Liver (tissue), 8 donors: ENCODE measurements at regions not wholly inside any gene's neighbourhood (a gene's known extent, or its start where the extent isn't known, plus 50 kb on each side); places are given as distances from the start of the nearest gene placed in this dataset.

ENCODE experiments used
- DNase-seq: peaks from one replicate; pipeline ENCODE4 v3.0.0-alpha.2; 2017; ENCODE audit warnings: low spot score
- H3K27ac ChIP-seq, 2 donors: one replicate each; pipeline ENCODE4 v1.7.0; 2013; ENCODE audit warnings: inconsistent platforms in 2 of 2, low read length in 2 of 2, control low read depth in 1 of 2, low read depth in 1 of 2, mild to moderate bottlenecking in 1 of 2
- H3K27me3 ChIP-seq, 4 donors: one replicate each; pipeline versions ENCODE4 v1.6.1 to v1.7.0; 2013; ENCODE audit warnings: low read length in 3 of 4, inconsistent platforms in 1 of 4, mild to moderate bottlenecking in 1 of 4, moderate library complexity in 1 of 4; ENCODE audit not compliant: control insufficient read depth in 4 of 4, insufficient read depth in 4 of 4
- H3K36me3 ChIP-seq, 4 donors: one replicate each; pipeline versions ENCODE4 v1.6.1 to v1.7.0; 2013; ENCODE audit warnings: low read length in 3 of 4, mild to moderate bottlenecking in 3 of 4, low read depth in 1 of 4, moderate library complexity in 1 of 4; ENCODE audit not compliant: control insufficient read depth in 4 of 4, insufficient read depth in 3 of 4
- H3K4me1 ChIP-seq, 4 donors: one replicate each; pipeline versions ENCODE4 v1.6.1 to v1.7.0; 2013; ENCODE audit warnings: low read length in 3 of 4, mild to moderate bottlenecking in 3 of 4, moderate library complexity in 1 of 4; ENCODE audit not compliant: control insufficient read depth in 4 of 4, insufficient read depth in 4 of 4
- H3K4me3 ChIP-seq, 3 donors: one replicate each; pipeline versions ENCODE4 v1.6.1 to v1.7.0; 2013; ENCODE audit warnings: low read length in 3 of 3, control low read depth in 1 of 3, low read depth in 1 of 3, mild to moderate bottlenecking in 1 of 3
- H3K9ac ChIP-seq, 2 donors: one replicate each; pipeline ENCODE4 v1.7.0; 2013; ENCODE audit warnings: low read length in 2 of 2, mild to moderate bottlenecking in 2 of 2, moderate library complexity in 2 of 2, control low read depth in 1 of 2, low read depth in 1 of 2
- H3K9me3 ChIP-seq, 4 donors: one replicate each; pipeline versions ENCODE4 v1.6.1 to v1.7.0; 2013; ENCODE audit warnings: low read length in 3 of 4; ENCODE audit not compliant: control insufficient read depth in 4 of 4
- EGR1 ChIP-seq, 2 donors: IDR thresholded peaks; 2 replicates each; pipeline ENCODE4 v1.6.1; 2016 to 2018; ENCODE audit warnings: antibody characterized with exemption in 2 of 2, low read depth in 2 of 2
- FOXA1 ChIP-seq: IDR thresholded peaks from 2 replicates; pipeline ENCODE4 v1.6.1; 2016; ENCODE audit warnings: antibody characterized with exemption
- FOXA2 ChIP-seq: IDR thresholded peaks from 2 replicates; pipeline ENCODE4 v1.6.1; 2016; ENCODE audit warnings: antibody characterized with exemption
- GABPA ChIP-seq, 2 donors: IDR thresholded peaks in 1 of 2; conservative IDR thresholded peaks in 1 of 2; 2 replicates each; pipeline ENCODE4 v1.6.1; 2016; ENCODE audit warnings: antibody characterized with exemption in 2 of 2, mild to moderate bottlenecking in 1 of 2, moderate library complexity in 1 of 2
- HNF4A ChIP-seq, 2 donors: conservative IDR thresholded peaks; 2 replicates each; pipeline ENCODE4 v1.6.1; 2016; ENCODE audit warnings: antibody characterized with exemption in 2 of 2, mild to moderate bottlenecking in 2 of 2
- HNF4G ChIP-seq: IDR thresholded peaks from 2 replicates; pipeline ENCODE4 v1.6.1; 2016; ENCODE audit warnings: antibody characterized with exemption
- JUND ChIP-seq, 2 donors: IDR thresholded peaks; 2 replicates each; pipeline ENCODE4 v1.6.1; 2016; ENCODE audit warnings: antibody characterized with exemption in 2 of 2
- NR2F2 ChIP-seq: IDR thresholded peaks from 2 replicates; pipeline ENCODE4 v1.6.1; 2016; ENCODE audit warnings: antibody characterized with exemption
- RAD21 ChIP-seq, 2 donors: IDR thresholded peaks; 2 replicates each; pipeline ENCODE4 v1.6.1; 2016; ENCODE audit warnings: antibody characterized with exemption in 2 of 2, mild to moderate bottlenecking in 2 of 2
- RXRA ChIP-seq, 2 donors: IDR thresholded peaks; 2 replicates each; pipeline ENCODE4 v1.6.1; 2017 to 2018; ENCODE audit warnings: antibody characterized with exemption in 2 of 2, mild to moderate bottlenecking in 1 of 2
- SP1 ChIP-seq: IDR thresholded peaks from 2 replicates; pipeline ENCODE4 v1.6.1; 2018; ENCODE audit warnings: antibody characterized with exemption, mild to moderate bottlenecking
- TAF1 ChIP-seq: conservative IDR thresholded peaks from 2 replicates; pipeline ENCODE4 v1.6.1; 2016; ENCODE audit warnings: antibody characterized with exemption, mild to moderate bottlenecking
- YY1 ChIP-seq: IDR thresholded peaks from 2 replicates; pipeline ENCODE4 v1.6.1; 2016; ENCODE audit warnings: antibody characterized with exemption, mild to moderate bottlenecking
- WGBS: extraction: QIAGEN DNeasy Blood & Tissue Kit; methylation state at CpG from one replicate; pipeline ENCODE4 v1.1.7; 2013; 5-methylcytosine and 5-hydroxymethylcytosine counted together
- TF ChIP-seq, protein P1 (sequence below): IDR thresholded peaks from 2 replicates; pipeline ENCODE4 v1.6.1; 2016; ENCODE audit warnings: antibody characterized with exemption
- TF ChIP-seq, protein P2 (sequence below): IDR thresholded peaks from 2 replicates; pipeline ENCODE4 v1.6.1; 2016; ENCODE audit warnings: antibody characterized with exemption
- TF ChIP-seq, protein P3 (sequence below): fragments of 150-350 bp; IDR thresholded peaks from 2 replicates; pipeline ENCODE4 v1.5.1; 2017; ENCODE audit warnings: improper control_type of control experiment, low read depth, low read length; ENCODE audit not compliant: missing input control
- TF ChIP-seq, protein P4 (sequence below): IDR thresholded peaks from 2 replicates; pipeline ENCODE4 v1.6.1; 2016; ENCODE audit warnings: antibody characterized with exemption, mild to moderate bottlenecking
- TF ChIP-seq, protein P5 (sequence below): IDR thresholded peaks from 2 replicates; pipeline ENCODE4 v1.6.1; 2016; ENCODE audit warnings: antibody characterized with exemption
- donor health status: healthy.
- donor health status: healthy.
- donor health status: healthy.
- donor health status: healthy.
- donor health status: healthy.

DNA sequence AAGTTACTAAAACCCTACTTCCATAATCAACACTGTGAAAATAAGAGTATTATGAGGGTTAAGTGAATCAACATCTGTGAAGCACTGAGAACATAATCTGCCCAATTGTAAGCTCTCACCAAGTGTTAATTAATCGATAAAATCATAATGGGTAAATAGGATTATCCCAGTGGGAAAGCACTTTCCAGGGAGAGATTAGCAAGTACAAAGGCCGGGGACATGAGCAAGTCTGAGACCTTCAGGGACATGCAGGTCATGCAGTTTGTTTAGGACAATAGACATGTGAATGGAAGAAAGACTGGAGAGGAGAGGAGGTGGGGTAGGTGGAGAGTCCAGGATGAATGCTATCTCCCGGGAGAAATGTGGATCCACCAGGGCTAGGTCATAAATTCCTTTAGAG is 57.8 kb upstream of the FIBIN start:
- H3K9me3 ChIP-seq: no peaks in the 10 kb centered on the region
- no peak for DNase-seq
- H3K36me3 ChIP-seq: no peaks in the 10 kb centered on the region
- H3K4me1 ChIP-seq: no peaks in the 10 kb centered on the region
- H3K4me3 ChIP-seq: no peak overlapping the region
- 70% methylated on average over 3 of the region's 3 CpGs for WGBS
- no peaks in the 10 kb centered on the region for H3K27me3 ChIP-seq
- no peak overlapping the region for H3K9ac ChIP-seq
- H3K27ac ChIP-seq: no peak overlapping the region
- TF ChIP-seq EGR1 (IDR thresholded peaks at IDR 0.05; ENCODE audit: low read depth in 2 of 2): no peak
- no peak for TF ChIP-seq JUND (IDR thresholded peaks at IDR 0.05)
- no peak for TF ChIP-seq GABPA (IDR thresholded peaks at IDR 0.05 in 1 of 2, conservative IDR thresholded peaks at IDR 0.05 in 1 of 2)
- TF ChIP-seq FOXA2: no peak
- TF ChIP-seq FOXA1: no peak
- no peak for TF ChIP-seq YY1
- no peak for TF ChIP-seq RAD21 (IDR thresholded peaks at IDR 0.05)
- TF ChIP-seq, protein P1, sequence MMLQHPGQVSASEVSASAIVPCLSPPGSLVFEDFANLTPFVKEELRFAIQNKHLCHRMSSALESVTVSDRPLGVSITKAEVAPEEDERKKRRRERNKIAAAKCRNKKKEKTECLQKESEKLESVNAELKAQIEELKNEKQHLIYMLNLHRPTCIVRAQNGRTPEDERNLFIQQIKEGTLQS: no peak
- TF ChIP-seq NR2F2: no peak
- TF ChIP-seq, protein P2, sequence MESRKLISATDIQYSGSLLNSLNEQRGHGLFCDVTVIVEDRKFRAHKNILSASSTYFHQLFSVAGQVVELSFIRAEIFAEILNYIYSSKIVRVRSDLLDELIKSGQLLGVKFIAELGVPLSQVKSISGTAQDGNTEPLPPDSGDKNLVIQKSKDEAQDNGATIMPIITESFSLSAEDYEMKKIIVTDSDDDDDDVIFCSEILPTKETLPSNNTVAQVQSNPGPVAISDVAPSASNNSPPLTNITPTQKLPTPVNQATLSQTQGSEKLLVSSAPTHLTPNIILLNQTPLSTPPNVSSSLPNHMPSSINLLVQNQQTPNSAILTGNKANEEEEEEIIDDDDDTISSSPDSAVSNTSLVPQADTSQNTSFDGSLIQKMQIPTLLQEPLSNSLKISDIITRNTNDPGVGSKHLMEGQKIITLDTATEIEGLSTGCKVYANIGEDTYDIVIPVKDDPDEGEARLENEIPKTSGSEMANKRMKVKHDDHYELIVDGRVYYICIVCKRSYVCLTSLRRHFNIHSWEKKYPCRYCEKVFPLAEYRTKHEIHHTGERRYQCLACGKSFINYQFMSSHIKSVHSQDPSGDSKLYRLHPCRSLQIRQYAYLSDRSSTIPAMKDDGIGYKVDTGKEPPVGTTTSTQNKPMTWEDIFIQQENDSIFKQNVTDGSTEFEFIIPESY: no peak
- TF ChIP-seq HNF4G: no peak
- TF ChIP-seq RXRA (IDR thresholded peaks at IDR 0.05): no peak
- TF ChIP-seq TAF1: no peak
- TF ChIP-seq, protein P3, sequence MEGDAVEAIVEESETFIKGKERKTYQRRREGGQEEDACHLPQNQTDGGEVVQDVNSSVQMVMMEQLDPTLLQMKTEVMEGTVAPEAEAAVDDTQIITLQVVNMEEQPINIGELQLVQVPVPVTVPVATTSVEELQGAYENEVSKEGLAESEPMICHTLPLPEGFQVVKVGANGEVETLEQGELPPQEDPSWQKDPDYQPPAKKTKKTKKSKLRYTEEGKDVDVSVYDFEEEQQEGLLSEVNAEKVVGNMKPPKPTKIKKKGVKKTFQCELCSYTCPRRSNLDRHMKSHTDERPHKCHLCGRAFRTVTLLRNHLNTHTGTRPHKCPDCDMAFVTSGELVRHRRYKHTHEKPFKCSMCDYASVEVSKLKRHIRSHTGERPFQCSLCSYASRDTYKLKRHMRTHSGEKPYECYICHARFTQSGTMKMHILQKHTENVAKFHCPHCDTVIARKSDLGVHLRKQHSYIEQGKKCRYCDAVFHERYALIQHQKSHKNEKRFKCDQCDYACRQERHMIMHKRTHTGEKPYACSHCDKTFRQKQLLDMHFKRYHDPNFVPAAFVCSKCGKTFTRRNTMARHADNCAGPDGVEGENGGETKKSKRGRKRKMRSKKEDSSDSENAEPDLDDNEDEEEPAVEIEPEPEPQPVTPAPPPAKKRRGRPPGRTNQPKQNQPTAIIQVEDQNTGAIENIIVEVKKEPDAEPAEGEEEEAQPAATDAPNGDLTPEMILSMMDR: no peak

DNA sequence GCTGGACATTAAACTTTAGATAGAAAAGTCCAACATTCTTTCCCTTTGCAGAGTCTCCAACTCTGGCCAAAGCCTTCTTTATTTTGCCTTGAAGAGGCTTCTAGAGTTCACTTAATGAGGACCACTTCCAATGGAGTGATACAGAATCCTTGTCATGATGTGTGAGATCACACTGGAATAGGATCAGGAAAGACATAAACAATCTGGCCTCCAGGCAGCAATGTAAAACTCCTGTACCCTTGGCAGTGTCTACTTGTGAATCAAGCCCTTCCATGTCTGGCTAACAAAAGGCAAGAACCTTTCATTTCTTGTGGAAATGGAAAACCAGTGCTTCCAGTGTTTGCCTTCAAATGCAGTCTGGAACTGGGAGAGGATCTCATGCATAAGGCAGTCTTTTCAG is 56.5 kb upstream of the FIBIN start:
- Histone ChIP-seq H3K9me3 (no peaks in the 10 kb centered on the region), H3K27ac (no peak overlapping the region), H3K36me3 (no peaks in the 10 kb centered on the region), H3K9ac (no peak overlapping the region), H3K27me3 (no peaks in the 10 kb centered on the region), H3K4me3 (no peak overlapping the region), H3K4me1 (no peaks in the 10 kb centered on the region)
- DNase-seq: no peak
- no peak for TF ChIP-seq FOXA2
- TF ChIP-seq JUND (IDR thresholded peaks at IDR 0.05): no peak
- TF ChIP-seq, protein P2: no peak
- TF ChIP-seq, protein P1: no peak
- TF ChIP-seq HNF4G: no peak
- no peak for TF ChIP-seq SP1
- TF ChIP-seq, protein P4, sequence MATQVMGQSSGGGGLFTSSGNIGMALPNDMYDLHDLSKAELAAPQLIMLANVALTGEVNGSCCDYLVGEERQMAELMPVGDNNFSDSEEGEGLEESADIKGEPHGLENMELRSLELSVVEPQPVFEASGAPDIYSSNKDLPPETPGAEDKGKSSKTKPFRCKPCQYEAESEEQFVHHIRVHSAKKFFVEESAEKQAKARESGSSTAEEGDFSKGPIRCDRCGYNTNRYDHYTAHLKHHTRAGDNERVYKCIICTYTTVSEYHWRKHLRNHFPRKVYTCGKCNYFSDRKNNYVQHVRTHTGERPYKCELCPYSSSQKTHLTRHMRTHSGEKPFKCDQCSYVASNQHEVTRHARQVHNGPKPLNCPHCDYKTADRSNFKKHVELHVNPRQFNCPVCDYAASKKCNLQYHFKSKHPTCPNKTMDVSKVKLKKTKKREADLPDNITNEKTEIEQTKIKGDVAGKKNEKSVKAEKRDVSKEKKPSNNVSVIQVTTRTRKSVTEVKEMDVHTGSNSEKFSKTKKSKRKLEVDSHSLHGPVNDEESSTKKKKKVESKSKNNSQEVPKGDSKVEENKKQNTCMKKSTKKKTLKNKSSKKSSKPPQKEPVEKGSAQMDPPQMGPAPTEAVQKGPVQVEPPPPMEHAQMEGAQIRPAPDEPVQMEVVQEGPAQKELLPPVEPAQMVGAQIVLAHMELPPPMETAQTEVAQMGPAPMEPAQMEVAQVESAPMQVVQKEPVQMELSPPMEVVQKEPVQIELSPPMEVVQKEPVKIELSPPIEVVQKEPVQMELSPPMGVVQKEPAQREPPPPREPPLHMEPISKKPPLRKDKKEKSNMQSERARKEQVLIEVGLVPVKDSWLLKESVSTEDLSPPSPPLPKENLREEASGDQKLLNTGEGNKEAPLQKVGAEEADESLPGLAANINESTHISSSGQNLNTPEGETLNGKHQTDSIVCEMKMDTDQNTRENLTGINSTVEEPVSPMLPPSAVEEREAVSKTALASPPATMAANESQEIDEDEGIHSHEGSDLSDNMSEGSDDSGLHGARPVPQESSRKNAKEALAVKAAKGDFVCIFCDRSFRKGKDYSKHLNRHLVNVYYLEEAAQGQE: no peak
- TF ChIP-seq RXRA (IDR thresholded peaks at IDR 0.05): no peak
- TF ChIP-seq RAD21 (IDR thresholded peaks at IDR 0.05): no peak
- TF ChIP-seq, protein P5, sequence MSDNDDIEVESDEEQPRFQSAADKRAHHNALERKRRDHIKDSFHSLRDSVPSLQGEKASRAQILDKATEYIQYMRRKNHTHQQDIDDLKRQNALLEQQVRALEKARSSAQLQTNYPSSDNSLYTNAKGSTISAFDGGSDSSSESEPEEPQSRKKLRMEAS: no peak
- TF ChIP-seq YY1: no peak
- TF ChIP-seq TAF1: no peak
- TF ChIP-seq, protein P3: no peak
- TF ChIP-seq FOXA1: no peak
- no peak for TF ChIP-seq HNF4A (conservative IDR thresholded peaks at IDR 0.05)
